ENCODE measurements at regions not wholly inside any gene's neighbourhood (a gene's known extent, or its start where the extent isn't known, plus 50 kb on each side); places are given as distances from the start of the nearest gene placed in this dataset.
"Not testable (repeated sequence)": the region's sequence is repeated elsewhere in the genome, so short reads cannot be mapped to it uniquely, and the experiment has no call there.

DNA sequence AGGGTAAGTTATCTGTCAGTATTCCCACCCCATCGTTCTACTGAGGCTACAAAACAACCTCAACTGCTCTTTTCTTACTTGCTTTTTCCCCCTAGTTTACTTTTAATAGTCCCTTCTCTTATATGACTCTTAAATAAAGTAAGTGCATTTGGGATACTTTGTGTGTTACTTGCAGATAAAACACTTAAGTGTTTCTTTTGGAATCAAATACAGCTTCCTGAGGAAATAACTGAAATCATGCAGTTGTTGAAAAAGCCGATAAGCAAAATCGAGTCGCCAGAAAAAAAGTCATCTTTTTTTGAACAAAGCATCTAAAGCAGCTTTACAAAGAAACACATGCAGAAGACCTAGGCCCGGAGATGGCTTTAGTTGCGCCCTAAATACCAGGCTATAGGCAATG, 53.5 kb upstream of the EPB41L4A start:
- DNase-seq (ENCODE audit: low read depth in 3 of 3, low spot score in 1 of 3) = no peak

- DNase-seq (ENCODE audit: low read depth in 3 of 3, low spot score in 1 of 3) = no peak
Measured at GRCh38 chr5:112473989-112474388, 54.9 kb upstream of the EPB41L4A start.

GRCh38 chr5:112475747-112476365, 56.8 kb upstream of the EPB41L4A start:
- no peak for DNase-seq (ENCODE audit: low read depth in 3 of 3, low spot score in 1 of 3)

DNA sequence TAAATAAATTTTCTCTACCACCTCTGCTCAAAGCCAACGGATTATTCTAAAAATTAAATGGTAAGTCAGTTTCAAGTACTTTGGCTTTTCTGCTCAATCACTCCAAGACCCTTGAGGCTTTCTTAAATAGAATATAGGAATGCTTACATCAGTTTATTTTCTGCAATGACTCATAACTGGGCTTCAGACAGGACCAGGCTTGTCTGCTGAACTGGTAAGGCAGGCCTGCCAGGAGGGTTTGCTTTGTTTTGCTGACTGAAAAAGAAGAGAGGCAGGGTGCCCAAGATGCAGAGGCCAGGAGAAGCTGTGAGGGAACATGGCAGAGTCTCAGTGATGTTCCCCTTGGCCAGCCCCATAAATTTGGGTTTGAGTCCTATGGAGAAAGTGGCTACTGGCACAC, 60.3 kb upstream of the EPB41L4A start:
- DNase-seq (ENCODE audit: low read depth in 3 of 3, low spot score in 1 of 3) = no peak

GRCh38 chr5:112480501-112480900, 61.4 kb upstream of the EPB41L4A start:
- no peak for DNase-seq (ENCODE audit: low read depth in 3 of 3, low spot score in 1 of 3)

DNA sequence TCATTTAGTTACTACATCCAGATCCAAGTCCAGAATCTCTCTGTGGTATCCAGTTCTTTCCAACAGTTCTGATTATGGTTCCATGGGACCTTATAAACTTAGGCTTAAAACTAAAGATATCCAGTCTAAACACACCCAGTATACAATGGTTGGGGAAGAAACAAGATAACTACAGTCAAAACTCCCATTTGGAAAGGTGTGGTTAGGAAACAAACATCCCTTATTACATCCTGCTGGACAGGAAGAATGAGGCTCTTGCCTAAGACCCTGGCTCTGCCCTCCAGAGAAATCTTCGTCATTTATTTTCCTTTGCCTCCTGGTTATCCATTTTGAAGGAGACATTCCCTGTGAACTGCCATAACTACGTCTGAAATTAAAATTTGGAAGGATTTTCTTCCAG, 64.6 kb upstream of the EPB41L4A start:
- no peak for DNase-seq (ENCODE audit: low read depth in 3 of 3, low spot score in 1 of 3)

DNA sequence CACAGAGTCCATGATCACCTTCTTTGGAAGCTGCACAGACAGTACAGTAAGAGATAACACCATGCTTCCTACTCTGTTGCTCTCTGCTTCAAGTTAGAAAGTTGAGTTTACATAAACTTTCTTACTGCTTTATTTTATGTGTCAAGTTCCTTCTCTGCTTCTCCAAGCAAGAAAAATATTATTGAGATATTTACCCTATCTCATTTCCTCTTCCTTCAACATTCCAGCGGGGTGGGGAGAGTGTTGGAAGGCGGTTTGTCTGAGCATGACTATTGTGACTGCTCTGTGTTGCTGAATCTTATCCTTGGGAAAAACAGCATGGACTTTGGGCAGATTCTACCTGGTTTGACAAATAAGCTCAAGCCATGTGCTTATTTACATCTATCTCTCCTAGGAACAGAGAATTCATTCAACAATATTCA, 66.9 kb upstream of the EPB41L4A start:
- no peak for DNase-seq (ENCODE audit: low read depth in 3 of 3, low spot score in 1 of 3)

GRCh38 chr5:112491257-112491656, 72.2 kb upstream of the EPB41L4A start:
- no peak for DNase-seq (ENCODE audit: low read depth in 3 of 3, low spot score in 1 of 3)

DNA sequence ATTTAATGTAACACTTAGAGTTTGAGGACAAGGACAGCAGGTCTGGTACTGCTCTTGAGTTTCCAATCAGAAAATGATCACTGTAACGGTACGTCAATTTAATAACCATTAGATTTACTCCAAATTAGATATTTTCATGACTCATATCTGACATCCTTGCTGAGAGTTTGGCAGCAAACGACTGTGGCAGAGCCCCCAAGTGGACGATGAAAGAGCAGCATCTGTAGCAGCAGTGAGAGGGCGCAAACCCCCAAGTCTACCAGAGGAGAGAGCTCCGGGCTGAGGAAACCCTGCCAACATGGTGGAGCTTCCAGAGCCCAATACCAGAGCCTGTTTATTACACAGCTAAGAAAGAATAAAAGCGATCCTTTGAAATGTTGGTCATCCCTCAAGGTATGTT, 73.2 kb upstream of the EPB41L4A start:
- no peak for DNase-seq (ENCODE audit: low read depth in 3 of 3, low spot score in 1 of 3)

GRCh38 chr5:112503749-112504501, 84.8 kb upstream of the EPB41L4A start:
- DNase-seq (ENCODE audit: low read depth in 3 of 3, low spot score in 1 of 3) = not testable (repeated sequence)

DNA sequence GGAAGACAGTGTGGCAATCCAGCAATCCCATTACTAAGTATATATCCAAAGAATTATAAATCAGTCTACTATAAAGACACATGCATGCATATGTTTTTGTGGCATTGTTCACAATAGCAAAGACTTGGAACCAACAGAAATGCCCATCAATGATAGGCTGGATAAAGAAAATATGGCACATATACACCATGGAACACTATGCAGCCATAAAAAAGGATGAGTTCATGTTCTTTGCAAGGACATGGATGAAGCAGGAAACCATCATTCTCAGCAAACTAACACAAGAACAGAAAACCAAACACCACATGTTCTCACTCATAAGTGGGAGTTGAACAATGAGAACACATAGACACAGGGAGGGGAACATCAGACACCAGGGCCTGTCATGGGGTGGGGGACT, 90.0 kb upstream of the EPB41L4A start:
- not testable (repeated sequence) for DNase-seq (ENCODE audit: low read depth in 3 of 3, low spot score in 1 of 3)

DNA sequence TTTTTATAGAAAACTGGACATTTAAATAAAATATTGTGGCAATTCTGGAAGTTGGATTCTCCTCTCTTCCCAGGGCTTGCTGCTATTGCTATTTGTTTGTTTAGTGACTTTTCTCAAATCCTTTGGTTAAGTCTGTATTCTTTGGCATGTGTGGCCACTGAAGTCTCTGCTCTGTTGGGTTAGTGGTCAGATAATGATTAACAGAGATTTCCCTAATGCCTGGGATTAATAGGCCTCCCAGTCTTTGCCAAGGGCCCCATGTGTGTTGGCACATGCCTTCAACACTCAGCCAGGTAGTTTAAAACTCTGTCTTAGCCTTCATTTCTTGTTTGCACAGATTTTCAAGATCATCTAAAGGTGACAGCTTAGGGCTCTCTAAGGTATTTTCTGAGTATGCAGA, 92.8 kb upstream of the EPB41L4A start:
- DNase-seq (ENCODE audit: low read depth in 3 of 3, low spot score in 1 of 3) = no peak

- DNase-seq (ENCODE audit: low read depth in 3 of 3, low spot score in 1 of 3) = no peak
Measured at GRCh38 chr5:112512901-112513300, 93.8 kb upstream of the EPB41L4A start.

GRCh38 chr5:112514111-112514510, 95.0 kb upstream of the EPB41L4A start:
- no peak for DNase-seq (ENCODE audit: low read depth in 3 of 3, low spot score in 1 of 3)

- DNase-seq (ENCODE audit: low read depth in 3 of 3, low spot score in 1 of 3) = not testable (repeated sequence)
Measured at GRCh38 chr5:112520474-112520873, 101.4 kb upstream of the EPB41L4A start.

GRCh38 chr5:112522891-112523673, 104.0 kb upstream of the EPB41L4A start:
- not testable (repeated sequence) for DNase-seq (ENCODE audit: low read depth in 3 of 3, low spot score in 1 of 3)

GRCh38 chr5:112523674-112524263, 104.7 kb upstream of the EPB41L4A start:
- DNase-seq (ENCODE audit: low read depth in 3 of 3, low spot score in 1 of 3) = not testable (repeated sequence)

DNA sequence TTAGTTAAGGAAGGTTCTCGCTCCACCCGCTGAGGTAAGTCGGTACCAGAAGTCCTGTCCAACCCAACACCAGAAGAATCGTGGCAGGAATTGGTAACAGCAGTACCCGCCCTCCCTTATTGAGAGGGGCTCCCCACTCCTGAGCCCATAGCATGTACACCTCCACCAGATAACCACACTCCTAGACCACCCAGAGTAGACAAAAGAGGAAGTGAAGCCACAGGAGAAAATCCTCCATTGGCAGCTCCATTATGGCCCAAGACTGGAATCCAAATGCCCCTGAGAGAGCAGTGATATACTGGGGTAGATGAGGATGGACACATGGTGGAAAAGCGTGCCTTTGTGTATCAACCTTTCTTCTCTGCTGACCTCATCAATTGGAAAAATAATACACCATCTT, 106.1 kb upstream of the EPB41L4A start:
- DNase-seq (ENCODE audit: low read depth in 3 of 3, low spot score in 1 of 3) = no peak

GRCh38 chr5:112528928-112529327, 109.9 kb upstream of the EPB41L4A start:
- DNase-seq (ENCODE audit: low read depth in 3 of 3, low spot score in 1 of 3) = no peak

- DNase-seq (ENCODE audit: low read depth in 3 of 3, low spot score in 1 of 3) = no peak
Measured at GRCh38 chr5:112529525-112529924, 110.4 kb upstream of the EPB41L4A start.

DNA sequence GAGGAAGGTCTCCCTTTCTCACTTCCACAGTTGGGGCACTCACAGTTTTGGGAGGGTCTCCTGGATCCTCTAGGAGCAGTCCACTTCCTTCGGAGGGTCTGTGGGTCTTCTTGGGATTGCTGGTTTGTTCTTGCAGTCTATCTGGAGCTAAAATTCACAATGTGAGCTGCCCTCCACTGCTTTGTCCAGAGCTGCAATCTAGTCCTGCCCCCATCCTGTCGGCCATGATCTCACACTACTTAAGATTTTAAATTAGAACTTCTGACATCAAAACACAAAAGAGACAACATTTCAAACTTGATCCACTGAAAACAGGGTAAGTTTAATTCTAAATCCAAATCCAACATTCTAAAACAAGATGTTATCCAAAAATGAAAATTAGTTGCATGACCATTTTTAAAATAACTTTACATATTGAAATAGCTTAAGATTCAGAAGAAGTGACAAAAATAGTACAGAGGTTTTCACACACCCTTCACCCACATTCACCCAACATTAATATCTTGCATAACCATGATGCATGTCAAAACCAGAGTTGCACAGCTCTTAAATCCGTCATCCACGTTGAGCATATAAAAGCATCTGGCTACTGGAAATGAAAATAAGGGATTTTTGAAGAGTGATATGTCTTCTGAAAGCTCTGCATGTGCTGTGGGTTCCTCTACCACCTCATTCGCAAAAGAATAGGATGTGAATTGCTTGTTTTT, 113.7 kb upstream of the EPB41L4A start:
- no peak for DNase-seq (ENCODE audit: low read depth in 3 of 3, low spot score in 1 of 3)

Measured in stimulated activated CD4-positive, alpha-beta T cell treated with anti-CD3 and anti-CD28 coated beads, TNF-alpha, amount 100 ng/mL, for 1 hour (primary cell).